OCI-LY3 (cell line): ENCODE measurements at regions not wholly inside any gene's neighbourhood (a gene's known extent, or its start where the extent isn't known, plus 50 kb on each side); places are given as distances from the start of the nearest gene placed in this dataset.

Experiments
- CTCF ChIP-seq: fragments of 200-600, 300-600 bp; sonication (generic); IDR thresholded peaks from 2 replicates; pipeline ENCODE4 v1.5.1; 2014; ENCODE audit warnings: antibody characterized with exemption, low read length, low read depth
- EZH2phosphoT487 ChIP-seq: fragments of 200-600 bp; shearing (Covaris generic); IDR thresholded peaks from 2 replicates; pipeline ENCODE4 v1.6.1; 2018; ENCODE audit warnings: antibody characterized with exemption, mixed run types, low read depth

- TF ChIP-seq CTCF (no peak), EZH2phosphoT487 (no peak)
Measured at GRCh38 chr6:170206851-170207431, 83.9 kb downstream of the DLL1 start.
